ENCODE measurements at regions not wholly inside any gene's neighbourhood (a gene's known extent, or its start where the extent isn't known, plus 50 kb on each side); places are given as distances from the start of the nearest gene placed in this dataset.

DNA sequence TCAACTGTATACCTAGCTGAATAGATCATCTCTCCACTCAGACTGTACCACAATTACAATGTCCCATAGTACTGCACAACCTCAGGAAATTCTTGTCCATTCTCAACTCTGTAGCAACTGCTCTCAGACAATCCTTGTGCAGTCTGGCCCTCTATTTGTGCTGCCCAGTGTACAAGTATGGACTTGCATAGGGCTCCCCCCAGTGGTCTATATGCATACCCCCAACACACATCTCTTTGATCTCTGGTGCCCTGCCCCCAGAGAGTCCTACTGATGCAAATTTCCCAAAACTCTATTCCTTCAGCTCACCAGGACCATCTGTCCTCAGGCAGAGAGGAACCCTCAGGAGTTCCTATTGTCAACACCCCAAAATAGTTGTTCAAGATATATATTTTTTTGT, 205.3 kb downstream of the SLCO4C1 start:
- ATAC-seq, result no peak
- in situ Hi-C loops (cut with MboI; ENCODE audit: low sequenced_read_pairs in 4 of 4), result no loop called here
- no peak for DNase-seq

DNA sequence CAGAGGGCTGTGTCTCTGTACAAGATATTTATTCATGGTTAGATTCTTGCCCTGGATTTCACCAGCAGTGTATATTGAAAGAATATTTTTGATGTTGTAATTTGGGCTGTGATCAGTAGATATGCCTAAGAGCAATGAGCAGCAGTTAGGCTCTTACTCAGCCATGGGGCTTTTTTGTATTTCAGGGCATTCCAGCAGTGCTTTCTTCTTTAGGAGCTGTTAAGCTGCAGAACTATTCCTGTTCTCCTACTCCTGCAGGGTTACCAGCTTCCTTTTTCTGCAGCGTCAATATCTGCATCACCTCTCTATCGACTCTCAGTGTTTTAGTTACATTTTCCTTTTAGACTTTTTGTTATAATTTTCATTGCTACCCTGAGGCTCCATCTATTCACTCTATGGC, 206.2 kb downstream of the SLCO4C1 start:
- Histone ChIP-seq H3K4me1 (no peaks in the 10 kb centered on the region), H3K9me3 (no peaks in the 10 kb centered on the region), H3K4me3 (no peak overlapping the region), H3K27ac (no peak overlapping the region), H3K27me3 (no peaks in the 10 kb centered on the region), H3K36me3 (no peaks in the 10 kb centered on the region)
- DNase-seq, result no peak
- in situ Hi-C loops (cut with MboI; ENCODE audit: low sequenced_read_pairs in 4 of 4) (no loop called here), intact Hi-C loops (cut with DNase I; ENCODE audit: low total_unique reads) (no loop called here)
- TF ChIP-seq POLR2A (IDR thresholded peaks at IDR 0.05), result no peak
- TF ChIP-seq, protein P1, sequence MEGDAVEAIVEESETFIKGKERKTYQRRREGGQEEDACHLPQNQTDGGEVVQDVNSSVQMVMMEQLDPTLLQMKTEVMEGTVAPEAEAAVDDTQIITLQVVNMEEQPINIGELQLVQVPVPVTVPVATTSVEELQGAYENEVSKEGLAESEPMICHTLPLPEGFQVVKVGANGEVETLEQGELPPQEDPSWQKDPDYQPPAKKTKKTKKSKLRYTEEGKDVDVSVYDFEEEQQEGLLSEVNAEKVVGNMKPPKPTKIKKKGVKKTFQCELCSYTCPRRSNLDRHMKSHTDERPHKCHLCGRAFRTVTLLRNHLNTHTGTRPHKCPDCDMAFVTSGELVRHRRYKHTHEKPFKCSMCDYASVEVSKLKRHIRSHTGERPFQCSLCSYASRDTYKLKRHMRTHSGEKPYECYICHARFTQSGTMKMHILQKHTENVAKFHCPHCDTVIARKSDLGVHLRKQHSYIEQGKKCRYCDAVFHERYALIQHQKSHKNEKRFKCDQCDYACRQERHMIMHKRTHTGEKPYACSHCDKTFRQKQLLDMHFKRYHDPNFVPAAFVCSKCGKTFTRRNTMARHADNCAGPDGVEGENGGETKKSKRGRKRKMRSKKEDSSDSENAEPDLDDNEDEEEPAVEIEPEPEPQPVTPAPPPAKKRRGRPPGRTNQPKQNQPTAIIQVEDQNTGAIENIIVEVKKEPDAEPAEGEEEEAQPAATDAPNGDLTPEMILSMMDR (IDR thresholded peaks at IDR 0.05 in 4 of 5, conservative IDR thresholded peaks at IDR 0.05 in 1 of 5), result no peak
- no peak for ATAC-seq

More for the DNA sequence above, 205.3 kb downstream of the SLCO4C1 start:
- no peak for TF ChIP-seq POLR2A (IDR thresholded peaks at IDR 0.05)
- TF ChIP-seq, protein P1 (IDR thresholded peaks at IDR 0.05 in 4 of 5, conservative IDR thresholded peaks at IDR 0.05 in 1 of 5), result no peak
- Histone ChIP-seq H3K36me3 (no peaks in the 10 kb centered on the region), H3K9me3 (no peaks in the 10 kb centered on the region), H3K4me1 (no peaks in the 10 kb centered on the region), H3K4me3 (no peak overlapping the region), H3K27me3 (no peaks in the 10 kb centered on the region), H3K27ac (no peak overlapping the region)
- intact Hi-C loops (cut with DNase I; ENCODE audit: low total_unique reads), result no loop called here

DNA sequence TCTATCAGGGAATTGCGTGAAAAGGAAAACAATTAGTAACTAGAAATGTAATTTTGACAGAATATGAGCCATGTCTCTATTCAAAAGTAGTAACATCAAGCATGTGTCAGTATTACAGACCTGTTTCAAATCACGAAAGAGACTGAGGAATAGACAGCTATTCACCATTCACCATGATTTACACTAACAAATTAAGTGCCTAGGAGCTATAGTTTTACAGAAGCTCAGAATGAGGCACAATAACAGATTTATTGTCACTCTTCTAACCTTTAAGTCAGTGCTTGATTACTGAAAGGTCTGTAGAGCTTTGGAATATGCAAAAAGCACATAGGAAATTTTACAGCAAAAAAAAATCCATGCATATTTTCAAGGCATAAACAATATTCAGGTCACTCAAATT, 208.2 kb downstream of the SLCO4C1 start:
- in situ Hi-C loops (cut with MboI; ENCODE audit: low sequenced_read_pairs in 4 of 4) (no loop called here), intact Hi-C loops (cut with DNase I; ENCODE audit: low total_unique reads) (no loop called here)
- Histone ChIP-seq H3K4me1 (no peaks in the 10 kb centered on the region), H3K27ac (no peak overlapping the region), H3K27me3 (no peaks in the 10 kb centered on the region), H3K9me3 (no peaks in the 10 kb centered on the region), H3K36me3 (no peaks in the 10 kb centered on the region), H3K4me3 (no peak overlapping the region)
- TF ChIP-seq, protein P1 (IDR thresholded peaks at IDR 0.05 in 4 of 5, conservative IDR thresholded peaks at IDR 0.05 in 1 of 5), result no peak
- TF ChIP-seq POLR2A (IDR thresholded peaks at IDR 0.05), result no peak
- no peak for ATAC-seq
- DNase-seq, result no peak

DNA sequence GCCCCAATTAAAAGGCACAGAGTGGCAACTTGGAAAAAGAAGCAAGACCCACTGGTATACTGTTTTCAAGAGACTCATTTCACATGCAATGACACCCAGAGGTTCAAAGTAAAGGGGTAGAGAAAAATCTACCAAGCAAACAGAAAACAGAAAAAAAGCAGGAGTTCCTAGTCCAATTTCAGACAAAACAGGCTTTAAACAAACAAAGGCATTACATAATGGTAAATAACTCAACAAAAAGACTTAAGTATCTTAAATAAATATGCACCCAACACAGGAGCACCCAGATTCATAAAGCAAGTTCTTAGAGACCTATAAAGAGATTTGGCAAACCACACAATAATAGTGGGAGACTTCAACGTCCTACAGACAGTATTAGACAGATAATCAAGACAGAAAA, 215.8 kb downstream of the SLCO4C1 start:
- Histone ChIP-seq H3K27ac (no peak overlapping the region), H3K9me3 (no peaks in the 10 kb centered on the region), H3K27me3 (no peaks in the 10 kb centered on the region), H3K4me3 (no peak overlapping the region), H3K36me3 (no peaks in the 10 kb centered on the region), H3K4me1 (no peaks in the 10 kb centered on the region)
- ATAC-seq, result no peak
- intact Hi-C loops (cut with DNase I; ENCODE audit: low total_unique reads) (no loop called here), in situ Hi-C loops (cut with MboI; ENCODE audit: low sequenced_read_pairs in 4 of 4) (no loop called here)
- DNase-seq, result no peak
- TF ChIP-seq, protein P1 (IDR thresholded peaks at IDR 0.05 in 4 of 5, conservative IDR thresholded peaks at IDR 0.05 in 1 of 5), result no peak
- TF ChIP-seq POLR2A (IDR thresholded peaks at IDR 0.05), result no peak

DNA sequence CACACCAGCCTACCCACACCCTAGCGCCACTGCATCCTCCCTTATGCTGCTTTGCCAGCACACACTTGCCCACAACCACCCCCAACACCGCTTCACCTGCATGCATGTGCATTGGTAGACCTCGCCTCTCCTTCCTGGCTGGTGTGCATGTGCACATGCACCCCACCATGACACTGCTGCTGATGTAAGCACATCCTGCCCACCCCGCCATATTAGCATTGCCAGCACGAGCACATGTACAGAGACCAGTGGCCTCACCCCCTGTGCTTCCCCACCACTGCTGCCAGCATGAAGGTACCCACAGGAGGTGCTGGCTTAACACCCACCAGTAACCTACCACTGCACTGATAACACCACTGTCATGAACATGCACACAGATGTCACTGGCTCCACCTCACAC, 218.2 kb downstream of the SLCO4C1 start:
- H3K4me3 ChIP-seq, result no peak overlapping the region
- ATAC-seq (no peak), DNase-seq (no peak)
- H3K4me1 ChIP-seq, result no peaks in the 10 kb centered on the region
- no peaks in the 10 kb centered on the region for H3K36me3 ChIP-seq
- H3K9me3 ChIP-seq, result no peaks in the 10 kb centered on the region
- in situ Hi-C loops (cut with MboI; ENCODE audit: low sequenced_read_pairs in 4 of 4), result no loop called here
- intact Hi-C loops (cut with DNase I; ENCODE audit: low total_unique reads), result no loop called here
- TF ChIP-seq, protein P1 (IDR thresholded peaks at IDR 0.05 in 4 of 5, conservative IDR thresholded peaks at IDR 0.05 in 1 of 5), result no peak
- no peak for TF ChIP-seq POLR2A (IDR thresholded peaks at IDR 0.05)
- H3K27ac ChIP-seq, result no peak overlapping the region
- no peaks in the 10 kb centered on the region for H3K27me3 ChIP-seq
